ENCODE measurements at regions not wholly inside any gene's neighbourhood (a gene's known extent, or its start where the extent isn't known, plus 50 kb on each side); places are given as distances from the start of the nearest gene placed in this dataset.

DNA sequence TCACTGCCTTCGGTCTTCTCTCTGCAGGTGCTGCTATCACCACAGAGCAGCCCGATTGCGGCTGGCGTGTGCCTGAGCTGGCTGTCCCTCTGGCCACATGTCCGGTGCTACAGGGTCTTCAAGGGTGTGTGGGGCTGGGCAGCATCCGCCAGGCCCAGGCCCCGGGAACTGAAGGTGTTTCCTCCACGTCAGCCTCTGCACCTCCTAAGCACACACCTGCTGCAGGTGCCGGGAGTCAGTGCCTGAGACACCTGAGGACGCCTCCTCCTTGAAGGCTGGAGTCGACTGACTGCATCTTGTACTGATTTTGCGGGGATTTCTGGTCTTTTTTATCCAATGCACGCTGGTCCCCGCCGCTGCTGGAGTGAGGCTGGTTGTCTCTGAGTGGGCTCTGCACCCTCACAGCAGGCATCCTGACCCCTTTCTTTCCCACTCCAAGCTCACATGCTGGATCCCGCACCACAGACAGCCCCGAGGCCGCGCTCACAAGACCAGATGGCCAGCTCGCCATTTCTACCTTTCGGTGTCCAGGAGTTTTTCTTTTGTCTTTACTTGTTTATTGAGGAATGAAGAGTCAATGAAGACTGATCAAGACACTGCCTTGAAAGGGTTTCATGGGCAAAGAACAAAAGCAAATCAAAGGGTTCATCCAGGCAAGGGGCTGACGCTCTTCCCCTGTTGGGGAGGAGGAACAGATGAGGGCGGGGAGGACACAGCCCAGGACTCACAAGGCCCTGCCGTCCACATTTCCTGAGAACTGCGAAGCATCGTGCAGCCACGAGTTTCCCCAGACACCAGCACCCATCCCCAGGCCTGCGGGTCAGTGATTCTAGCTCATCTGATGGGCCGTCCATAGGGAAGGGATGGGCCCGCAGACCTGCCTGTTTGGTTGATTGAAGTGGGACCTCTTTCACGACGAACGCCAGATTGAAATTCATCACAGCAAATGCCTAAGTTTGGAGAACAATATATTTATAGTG lies 203.8 kb upstream of the SOX1 start:
- no peaks in the 10 kb centered on the region for H3K9me3 ChIP-seq
- H3K27me3 ChIP-seq (ENCODE audit: low read depth), result no peaks in the 10 kb centered on the region
- no peaks in the 10 kb centered on the region for H3K4me1 ChIP-seq
- ATAC-seq (no peak), DNase-seq (no peak)
- H3K27ac ChIP-seq, result no peak overlapping the region
- TF ChIP-seq, protein P1, sequence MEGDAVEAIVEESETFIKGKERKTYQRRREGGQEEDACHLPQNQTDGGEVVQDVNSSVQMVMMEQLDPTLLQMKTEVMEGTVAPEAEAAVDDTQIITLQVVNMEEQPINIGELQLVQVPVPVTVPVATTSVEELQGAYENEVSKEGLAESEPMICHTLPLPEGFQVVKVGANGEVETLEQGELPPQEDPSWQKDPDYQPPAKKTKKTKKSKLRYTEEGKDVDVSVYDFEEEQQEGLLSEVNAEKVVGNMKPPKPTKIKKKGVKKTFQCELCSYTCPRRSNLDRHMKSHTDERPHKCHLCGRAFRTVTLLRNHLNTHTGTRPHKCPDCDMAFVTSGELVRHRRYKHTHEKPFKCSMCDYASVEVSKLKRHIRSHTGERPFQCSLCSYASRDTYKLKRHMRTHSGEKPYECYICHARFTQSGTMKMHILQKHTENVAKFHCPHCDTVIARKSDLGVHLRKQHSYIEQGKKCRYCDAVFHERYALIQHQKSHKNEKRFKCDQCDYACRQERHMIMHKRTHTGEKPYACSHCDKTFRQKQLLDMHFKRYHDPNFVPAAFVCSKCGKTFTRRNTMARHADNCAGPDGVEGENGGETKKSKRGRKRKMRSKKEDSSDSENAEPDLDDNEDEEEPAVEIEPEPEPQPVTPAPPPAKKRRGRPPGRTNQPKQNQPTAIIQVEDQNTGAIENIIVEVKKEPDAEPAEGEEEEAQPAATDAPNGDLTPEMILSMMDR (IDR thresholded peaks at IDR 0.05), result no peak
- no peak overlapping the region for H3K4me3 ChIP-seq
- intact Hi-C loops (cut with DNase I), result no loop called here
- no peaks in the 10 kb centered on the region for H3K36me3 ChIP-seq

DNA sequence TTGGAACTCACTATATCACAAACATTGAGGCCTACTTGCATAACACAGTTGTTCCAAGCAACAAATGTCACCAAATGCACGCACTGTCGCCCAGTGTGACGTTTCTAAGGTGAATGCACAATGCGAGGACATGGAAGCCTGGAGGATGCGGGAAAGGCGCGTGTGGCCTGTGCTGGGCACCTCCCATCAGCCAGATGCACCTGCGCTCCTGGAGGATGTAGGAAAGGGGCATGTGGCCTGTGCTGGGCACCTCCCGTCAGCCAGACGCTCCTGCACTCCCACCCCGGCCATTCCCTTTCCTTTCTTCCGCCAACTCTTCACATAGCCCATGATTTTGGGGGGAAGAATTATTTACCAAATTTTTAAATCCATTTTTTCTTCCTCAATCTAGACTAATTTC lies 202.4 kb upstream of the SOX1 start:
- TF ChIP-seq, protein P1 (IDR thresholded peaks at IDR 0.05), result no peak
- Histone ChIP-seq H3K27me3 (ENCODE audit: low read depth) (no peaks in the 10 kb centered on the region), H3K4me3 (no peak overlapping the region), H3K9me3 (no peaks in the 10 kb centered on the region), H3K36me3 (no peaks in the 10 kb centered on the region), H3K4me1 (no peaks in the 10 kb centered on the region), H3K27ac (no peak overlapping the region)
- intact Hi-C loops (cut with DNase I), result no loop called here
- ATAC-seq (no peak), DNase-seq (no peak)

DNA sequence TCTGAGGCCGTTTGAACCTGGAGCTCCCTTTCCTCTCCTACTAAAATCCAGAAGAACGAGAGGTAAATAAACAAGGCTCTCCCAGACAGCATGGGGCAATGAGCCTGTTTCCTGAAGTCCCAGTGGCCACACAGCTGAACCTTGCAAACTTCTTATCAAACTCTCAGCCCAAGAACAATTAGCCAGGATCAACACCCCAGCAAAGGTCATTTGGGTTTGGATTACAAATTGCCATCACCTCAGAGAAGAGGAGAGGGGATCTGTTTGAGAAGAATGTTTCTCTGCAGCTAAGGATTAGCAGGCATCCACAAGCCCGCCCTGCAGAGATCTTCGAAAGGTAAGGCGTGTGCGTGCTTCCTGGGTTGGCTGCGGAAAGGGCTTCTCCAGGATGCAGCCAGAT lies 201.9 kb upstream of the SOX1 start:
- Histone ChIP-seq H3K9me3 (no peaks in the 10 kb centered on the region), H3K36me3 (no peaks in the 10 kb centered on the region), H3K27ac (no peak overlapping the region), H3K4me3 (no peak overlapping the region), H3K27me3 (ENCODE audit: low read depth) (no peaks in the 10 kb centered on the region), H3K4me1 (no peaks in the 10 kb centered on the region)
- DNase-seq (no peak), ATAC-seq (no peak)
- TF ChIP-seq, protein P1 (IDR thresholded peaks at IDR 0.05), result no peak
- intact Hi-C loops (cut with DNase I), result no loop called here

DNA sequence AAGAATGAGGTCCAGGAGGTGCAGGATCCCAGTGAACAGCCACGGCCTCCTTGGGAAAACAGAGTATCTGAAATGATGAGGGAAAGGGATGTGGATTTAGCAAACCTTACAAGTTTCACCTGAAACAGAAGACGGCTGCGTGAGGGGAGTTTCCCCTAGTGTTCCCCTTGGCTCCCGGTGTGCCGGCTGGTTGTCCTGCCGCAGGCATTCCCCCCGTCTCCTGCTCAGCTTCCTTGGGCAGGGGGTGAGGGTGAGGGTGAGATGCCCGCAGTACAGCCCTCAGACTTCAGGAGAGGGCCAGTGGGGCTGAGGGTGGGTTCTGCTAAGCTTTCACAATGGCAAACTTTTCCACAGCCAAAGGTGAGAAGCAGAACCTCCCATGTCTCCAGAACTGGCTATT lies 201.1 kb upstream of the SOX1 start:
- Histone ChIP-seq H3K27me3 (ENCODE audit: low read depth) (no peaks in the 10 kb centered on the region), H3K36me3 (no peaks in the 10 kb centered on the region), H3K4me3 (no peak overlapping the region), H3K4me1 (no peaks in the 10 kb centered on the region), H3K27ac (no peak overlapping the region), H3K9me3 (no peaks in the 10 kb centered on the region)
- no peak for DNase-seq
- TF ChIP-seq, protein P1 (IDR thresholded peaks at IDR 0.05), result no peak
- no peak for ATAC-seq
- intact Hi-C loops (cut with DNase I), result no loop called here

DNA sequence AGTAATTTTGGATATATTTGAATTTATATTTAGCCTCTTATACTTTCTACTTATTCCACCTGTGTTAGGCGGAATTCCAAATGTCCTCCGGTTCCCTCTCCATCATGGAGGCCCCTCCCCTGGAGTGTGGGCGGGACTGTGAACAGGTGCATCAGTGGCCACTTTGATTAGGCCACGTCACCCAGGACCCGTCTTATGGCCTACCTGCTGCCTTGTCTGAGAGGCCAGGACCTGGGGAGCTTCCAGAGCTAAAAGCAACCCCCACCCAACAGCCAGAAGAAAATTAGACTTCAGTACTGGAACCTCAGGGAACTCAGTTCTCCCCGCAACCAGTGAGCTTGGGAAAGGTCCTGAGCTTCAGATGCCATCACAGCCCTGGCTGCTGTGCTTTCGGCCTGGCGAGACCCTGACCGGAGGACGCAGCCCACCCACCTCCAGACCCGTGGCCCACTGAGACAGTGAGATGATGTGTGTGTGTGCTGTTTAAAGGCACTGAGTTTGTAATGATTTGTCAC lies 200.2 kb upstream of the SOX1 start:
- no peak overlapping the region for H3K4me3 ChIP-seq
- intact Hi-C loops (cut with DNase I), result no loop called here
- no peak for DNase-seq
- H3K27me3 ChIP-seq (ENCODE audit: low read depth), result no peaks in the 10 kb centered on the region
- H3K27ac ChIP-seq, result no peak overlapping the region
- H3K9me3 ChIP-seq, result no peaks in the 10 kb centered on the region
- no peaks in the 10 kb centered on the region for H3K36me3 ChIP-seq
- TF ChIP-seq, protein P1 (IDR thresholded peaks at IDR 0.05), result no peak
- no peak for ATAC-seq
- no peaks in the 10 kb centered on the region for H3K4me1 ChIP-seq

All from lower lobe of right lung (tissue), 2 donors.